IMR-90 (cell line): ENCODE measurements at regions not wholly inside any gene's neighbourhood (a gene's known extent, or its start where the extent isn't known, plus 50 kb on each side); places are given as distances from the start of the nearest gene placed in this dataset.

Experiments
- ATAC-seq: fragments of 200-7000 bp; cut with Tn5 transposase; 2 replicates; pipeline ENCODE4 v1.9.1; 2020; ENCODE audit warnings: low read depth, mild to moderate bottlenecking, moderate library complexity
- BruUV-seq: library from RNA; stranded (reverse); fragments of 400-500 nt; replicated peaks from 2 replicates; lab custom pipeline; 2021; lab: Mats Ljungman, UMichigan
- CTCF ChIA-PET: fragments of 300-600 bp; formaldehyde crosslinking; extraction: SDS; loops from one replicate; lab custom pipeline; 2021; ENCODE audit warnings: antibody characterized with exemption; lab: Yijun Ruan, JAX
- POLR2A ChIA-PET: fragments of 300-600 bp; sonication (Branson Sonifier 250); formaldehyde crosslinking; loops from one replicate; lab custom pipeline; 2022; ENCODE audit warnings: antibody characterized with exemption; ENCODE audit not compliant: unreplicated experiment; lab: Charles Lee
- DNase-seq: peaks from one replicate; pipeline ENCODE4 v3.0.0; 2013
- H2AFZ ChIP-seq: replicated peaks from 2 replicates; pipeline ENCODE3; 2013; ENCODE audit warnings: low read length, mild to moderate bottlenecking; ENCODE audit not compliant: poor library complexity
- H2AK5ac ChIP-seq: 2 replicates; pipeline ENCODE4 v1.6.1; 2013; ENCODE audit warnings: low read depth, low read length, inconsistent platforms
- H2AK9ac ChIP-seq: replicated peaks from 2 replicates; pipeline ENCODE3; 2013; ENCODE audit warnings: mild to moderate bottlenecking, low read depth, low read length, moderate library complexity; ENCODE audit not compliant: poor library complexity
- H2BK120ac ChIP-seq: 2 replicates; pipeline ENCODE4 v1.6.1; 2013; ENCODE audit warnings: low read depth, low read length, inconsistent platforms
- H2BK15ac ChIP-seq: 3 replicates; pipeline ENCODE4 v1.6.1; 2013; ENCODE audit warnings: low read depth, low read length, inconsistent platforms
- H2BK20ac ChIP-seq: 2 replicates; pipeline ENCODE4 v1.6.1; 2013; ENCODE audit warnings: low read depth, mild to moderate bottlenecking, inconsistent platforms, low read length, moderate library complexity
- H2BK5ac ChIP-seq: 2 replicates; pipeline ENCODE4 v1.6.1; 2013; ENCODE audit warnings: mild to moderate bottlenecking, low read depth, low read length, inconsistent platforms; ENCODE audit not compliant: poor library complexity, severe bottlenecking
- H3K14ac ChIP-seq: replicated peaks from 2 replicates; pipeline ENCODE4 v1.6.1; 2013; ENCODE audit warnings: low read depth, low read length, inconsistent platforms
- H3K18ac ChIP-seq: 2 replicates; pipeline ENCODE4 v1.6.1; 2013; ENCODE audit warnings: low read depth, low read length, control low read depth
- H3K23ac ChIP-seq: 2 replicates; pipeline ENCODE4 v1.6.1; 2013; ENCODE audit warnings: low read depth, low read length, inconsistent platforms
- H3K27ac ChIP-seq: 2 replicates; pipeline ENCODE4 v1.5.1; 2013; ENCODE audit warnings: mild to moderate bottlenecking, control low read depth, low read length; ENCODE audit not compliant: insufficient read depth
- H3K27me3 ChIP-seq: 2 replicates; pipeline ENCODE4 v1.6.1; 2013; ENCODE audit warnings: low read length; ENCODE audit not compliant: control insufficient read depth, insufficient read depth
- H3K36me3 ChIP-seq: 2 replicates; pipeline ENCODE4 v1.6.1; 2013; ENCODE audit warnings: low read length, mixed read lengths; ENCODE audit not compliant: control insufficient read depth, insufficient read depth
- H3K4ac ChIP-seq: 2 replicates; pipeline ENCODE4 v1.6.1; 2013; ENCODE audit warnings: low read depth, low read length, inconsistent platforms
- H3K4me1 ChIP-seq: 2 replicates; pipeline ENCODE4 v1.6.1; 2013; ENCODE audit warnings: low read length, mixed read lengths; ENCODE audit not compliant: control insufficient read depth, insufficient read depth
- H3K4me2 ChIP-seq: 2 replicates; pipeline ENCODE4 v1.6.1; 2013; ENCODE audit warnings: low read depth, mild to moderate bottlenecking, control low read depth, low read length, moderate library complexity
- H3K4me3 ChIP-seq: 2 replicates; pipeline ENCODE4 v1.5.1; 2013; ENCODE audit warnings: low read depth, mild to moderate bottlenecking, control low read depth, low read length, moderate library complexity; ENCODE audit not compliant: insufficient read depth
- H3K56ac ChIP-seq: 2 replicates; pipeline ENCODE4 v1.6.1; 2013; ENCODE audit warnings: low read length, inconsistent platforms; ENCODE audit not compliant: insufficient read depth; ENCODE audit errors: extremely low read depth
- H3K79me1 ChIP-seq, 2 experiments: 2 replicates each; pipeline ENCODE4 v1.6.1; 2013; ENCODE audit warnings: low read length in 2 of 2, inconsistent platforms in 1 of 2, low read depth in 1 of 2
- H3K9ac ChIP-seq: 2 replicates; pipeline ENCODE4 v1.6.1; 2013; ENCODE audit warnings: low read depth, low read length, control low read depth
- H3K9me1 ChIP-seq: 2 replicates; pipeline ENCODE4 v1.6.1; 2013; ENCODE audit warnings: low read length, inconsistent platforms; ENCODE audit not compliant: insufficient read depth
- H3K9me3 ChIP-seq: 2 replicates; pipeline ENCODE4 v1.6.1; 2013; ENCODE audit warnings: low read length; ENCODE audit not compliant: control insufficient read depth, insufficient read depth
- H4K20me1 ChIP-seq: 2 replicates; pipeline ENCODE4 v1.6.1; 2013; ENCODE audit warnings: low read length, inconsistent platforms; ENCODE audit not compliant: insufficient read depth
- H4K5ac ChIP-seq: 2 replicates; pipeline ENCODE4 v1.6.1; 2013; ENCODE audit warnings: mild to moderate bottlenecking, low read depth, low read length, control low read depth
- H4K8ac ChIP-seq, 2 experiments: 2 replicates each; pipeline ENCODE4 v1.6.1; 2013; ENCODE audit warnings: low read depth in 2 of 2, low read length in 2 of 2, control low read depth in 1 of 2, inconsistent platforms in 1 of 2
- H4K91ac ChIP-seq: 2 replicates; pipeline ENCODE4 v1.6.1; 2013; ENCODE audit warnings: low read depth, low read length, inconsistent platforms; ENCODE audit not compliant: insufficient read depth
- BHLHE40 ChIP-seq: fragments of 150-350 bp; IDR thresholded peaks from 2 replicates; pipeline ENCODE4 v1.6.1; 2016; ENCODE audit warnings: mild to moderate bottlenecking, low read depth, low read length
- CHD1 ChIP-seq: IDR thresholded peaks from 2 replicates; pipeline ENCODE4 v1.6.1; 2012; ENCODE audit warnings: low read depth, low read length, improper control_type of control experiment
- ELK1 ChIP-seq: fragments of 150-350 bp; IDR thresholded peaks from 2 replicates; pipeline ENCODE4 v1.6.1; 2016; ENCODE audit warnings: low read depth, mild to moderate bottlenecking, low read length, moderate library complexity, borderline replicate concordance
- FOS ChIP-seq: fragments of 150-350 bp; IDR thresholded peaks from 2 replicates; pipeline ENCODE4 v1.6.1; 2016; ENCODE audit warnings: low read depth, low read length
- MAFK ChIP-seq: IDR thresholded peaks from 2 replicates; pipeline ENCODE4 v1.6.1; 2012; ENCODE audit warnings: low read depth, low read length, improper control_type of control experiment
- POLR2A ChIP-seq: IDR thresholded peaks from 2 replicates; pipeline ENCODE4 v1.6.1; 2012; ENCODE audit warnings: mild to moderate bottlenecking, low read depth, low read length
- RCOR1 ChIP-seq: IDR thresholded peaks from 2 replicates; pipeline ENCODE4 v1.6.1; 2012; ENCODE audit warnings: mild to moderate bottlenecking, low read length, improper control_type of control experiment; ENCODE audit not compliant: insufficient replicate concordance
- RFX5 ChIP-seq: IDR thresholded peaks from 2 replicates; pipeline ENCODE4 v1.8.0; 2012; ENCODE audit warnings: low read depth, mild to moderate bottlenecking, low read length, moderate library complexity
- WGBS, 2 experiments: methylation state at CpG; one replicate each; pipeline versions ENCODE4 v1.1.5 to v1.1.7; 2013; ENCODE audit warnings: missing lambda C conversion rate in 2 of 2; ENCODE audit not compliant: insufficient read length in 1 of 2; ENCODE audit errors: extremely low coverage in 2 of 2; 5-methylcytosine and 5-hydroxymethylcytosine counted together
- dilution Hi-C: fragments of 300-500 bp; cut with HindIII; formaldehyde crosslinking; loops from one replicate; pipeline ENCODE4 v1.14.3; 2018; ENCODE audit warnings: low sequenced_read_pairs; ENCODE audit not compliant: unreplicated experiment
- in situ Hi-C: fragments of 300-500 bp; cut with MboI; formaldehyde crosslinking; loops from 3 replicates; pipeline ENCODE4 v1.14.3; 2019; ENCODE audit warnings: low sequenced_read_pairs, inconsistent platforms, mixed read lengths
- intact Hi-C: fragments of 100-400 bp; cut with micrococcal nuclease; formaldehyde crosslinking; loops from 2 replicates; pipeline ENCODE4 v1.10.0; 2022

GRCh38 chrX:13511944-13512330, 57.5 kb upstream of the EGFL6 start:
- in situ Hi-C loops, result loop anchor here (10.0 to 25.0 kb wide), 2 partner anchors 125 to 233 kb away; no protein-coding TSS in a partner anchor
- ATAC-seq (no peak), DNase-seq (no peak)
- ChIA-PET CTCF (interaction anchor here (1.0 kb wide), 1 partner anchor 134 kb away, joined by 7 read pairs; no protein-coding TSS in a partner anchor), POLR2A (interaction anchor here (0.7 kb wide), 1 partner anchor 1445 kb away, joined by 3 read pairs; no protein-coding TSS in a partner anchor)
- dilution Hi-C loops, result no loop called here
- Histone ChIP-seq H3K14ac (no peak overlapping the region), H3K36me3 (no peaks in the 10 kb centered on the region), H2BK120ac (no peak overlapping the region), H4K8ac (no peak overlapping the region), H3K4ac (no peak overlapping the region), H2AFZ (no peak overlapping the region), H3K79me1 (no peaks in the 10 kb centered on the region), H2BK15ac (no peak overlapping the region), H3K18ac (no peak overlapping the region), H2BK20ac (no peak overlapping the region), H2BK5ac (no peak overlapping the region), H3K9me3 (no peaks in the 10 kb centered on the region), H4K20me1 (no peaks in the 10 kb centered on the region), H4K5ac (no peak overlapping the region), H3K4me3 (no peak overlapping the region), H3K4me2 (no peak overlapping the region), H3K27ac (no peak overlapping the region), H3K27me3 (peaks cover 10% of the 10 kb centered on the region), H2AK5ac (no peak overlapping the region), H3K9ac (no peak overlapping the region), H4K91ac (no peak overlapping the region), H3K23ac (no peak overlapping the region), H3K4me1 (no peaks in the 10 kb centered on the region), H2AK9ac (no peak overlapping the region), H3K56ac (no peak overlapping the region), H3K9me1 (no peaks in the 10 kb centered on the region)
- TF ChIP-seq RFX5 (no peak), CHD1 (no peak), MAFK (no peak), FOS (no peak), BHLHE40 (no peak), ELK1 (no peak), POLR2A (no peak), RCOR1 (no peak)
- BruUV-seq, result no TSS peak
- intact Hi-C loops, result no loop called here
- 60% methylated on average over 1 of the region's 2 CpGs; no CpG with 5 or more reads in 1 of the 2 experiments for WGBS, 2 experiments
